H1 (cell line): ENCODE measurements at regions not wholly inside any gene's neighbourhood (a gene's known extent, or its start where the extent isn't known, plus 50 kb on each side); places are given as distances from the start of the nearest gene placed in this dataset.

Experiments
- EP300 ChIP-seq, 2 experiments: IDR thresholded peaks; 1 replicate in 1 of 2; 2 replicates in 1 of 2; pipeline ENCODE4 v1.6.1; 2011 to 2012; ENCODE audit warnings: low read depth in 2 of 2, low read length in 2 of 2, mild to moderate bottlenecking in 2 of 2, borderline replicate concordance in 1 of 2, inconsistent platforms in 1 of 2, moderate library complexity in 1 of 2
- GABPA ChIP-seq: IDR thresholded peaks from 2 replicates; pipeline ENCODE4 v1.6.1; 2011; ENCODE audit warnings: mild to moderate bottlenecking, low read length, moderate library complexity, borderline replicate concordance; ENCODE audit not compliant: insufficient read depth
- POLR2A ChIP-seq, 2 experiments: IDR thresholded peaks; 1 replicate in 1 of 2; 2 replicates in 1 of 2; pipeline ENCODE4 v1.6.1; 2011; ENCODE audit warnings: low read depth in 2 of 2, low read length in 2 of 2, mild to moderate bottlenecking in 2 of 2; ENCODE audit errors: control extremely low read depth in 1 of 2
- TF ChIP-seq, protein P1 (sequence below), 3 experiments: IDR thresholded peaks; 1 replicate in 2 of 3; 2 replicates in 1 of 3; pipeline versions ENCODE4 v1.5.1 to v1.6.1; 2011; ENCODE audit warnings: low read length in 3 of 3, mild to moderate bottlenecking in 3 of 3, inconsistent platforms in 2 of 3, low read depth in 1 of 3, moderate library complexity in 1 of 3; ENCODE audit not compliant: insufficient read depth in 1 of 3; ENCODE audit errors: control extremely low read depth in 1 of 3

GRCh38 chr13:38167164-38167822, 182.4 kb upstream of the UFM1 start:
- TF ChIP-seq GABPA (no peak), POLR2A (IDR thresholded peaks at IDR 0.05; ENCODE audit: control extremely low read depth in 1 of 2, low read depth in 2 of 2, low read length in 2 of 2) (no peak), EP300 (IDR thresholded peaks at IDR 0.05; ENCODE audit: borderline replicate concordance in 1 of 2, low read depth in 2 of 2, low read length in 2 of 2) (no peak)
- TF ChIP-seq, protein P1, sequence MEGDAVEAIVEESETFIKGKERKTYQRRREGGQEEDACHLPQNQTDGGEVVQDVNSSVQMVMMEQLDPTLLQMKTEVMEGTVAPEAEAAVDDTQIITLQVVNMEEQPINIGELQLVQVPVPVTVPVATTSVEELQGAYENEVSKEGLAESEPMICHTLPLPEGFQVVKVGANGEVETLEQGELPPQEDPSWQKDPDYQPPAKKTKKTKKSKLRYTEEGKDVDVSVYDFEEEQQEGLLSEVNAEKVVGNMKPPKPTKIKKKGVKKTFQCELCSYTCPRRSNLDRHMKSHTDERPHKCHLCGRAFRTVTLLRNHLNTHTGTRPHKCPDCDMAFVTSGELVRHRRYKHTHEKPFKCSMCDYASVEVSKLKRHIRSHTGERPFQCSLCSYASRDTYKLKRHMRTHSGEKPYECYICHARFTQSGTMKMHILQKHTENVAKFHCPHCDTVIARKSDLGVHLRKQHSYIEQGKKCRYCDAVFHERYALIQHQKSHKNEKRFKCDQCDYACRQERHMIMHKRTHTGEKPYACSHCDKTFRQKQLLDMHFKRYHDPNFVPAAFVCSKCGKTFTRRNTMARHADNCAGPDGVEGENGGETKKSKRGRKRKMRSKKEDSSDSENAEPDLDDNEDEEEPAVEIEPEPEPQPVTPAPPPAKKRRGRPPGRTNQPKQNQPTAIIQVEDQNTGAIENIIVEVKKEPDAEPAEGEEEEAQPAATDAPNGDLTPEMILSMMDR (IDR thresholded peaks at IDR 0.05; ENCODE audit: control extremely low read depth in 1 of 3, insufficient read depth in 1 of 3, low read depth in 1 of 3, low read length in 3 of 3), result no peak
